ENCODE measurements at regions not wholly inside any gene's neighbourhood (a gene's known extent, or its start where the extent isn't known, plus 50 kb on each side); places are given as distances from the start of the nearest gene placed in this dataset.

DNA sequence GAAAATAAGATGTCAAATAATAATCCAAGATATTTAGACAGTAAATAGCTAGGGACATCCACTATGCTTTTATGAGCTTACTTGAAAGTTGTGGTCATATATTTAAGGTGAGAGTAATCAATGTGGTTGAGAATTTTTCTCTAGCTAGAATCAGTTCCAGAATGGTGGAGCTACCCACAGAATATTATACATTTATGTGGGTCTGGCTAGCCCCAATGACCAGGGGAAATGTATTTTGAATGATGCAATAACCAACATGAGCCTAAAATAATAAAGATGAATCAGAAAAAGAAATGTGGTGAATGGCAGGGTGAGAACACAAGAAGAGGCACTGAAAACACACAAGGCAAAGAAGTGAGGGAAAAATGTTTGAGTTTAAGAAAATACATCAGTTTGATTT, 325.7 kb downstream of the TBC1D32 start:
- no peak overlapping the region for H3K27ac Mint-ChIP-seq
- no peaks in the 10 kb centered on the region; a peak in 2 of 7 replicates for H3K36me3 Mint-ChIP-seq (ENCODE audit: insufficient read depth in 1 of 3, low read depth in 3 of 3)
- Histone ChIP-seq H3K18ac (ENCODE audit: insufficient read length, low read depth, low read length) (no peak overlapping the region), H3K9ac (ENCODE audit: extremely low read depth, insufficient read length, low read length) (no peak overlapping the region), H4K20me1 (ENCODE audit: control insufficient read depth, insufficient read depth, insufficient read length) (no peaks in the 10 kb centered on the region), H4K5ac (ENCODE audit: insufficient read length, low read depth, low read length) (no peak overlapping the region), H4K8ac (replicated peaks; ENCODE audit: insufficient read length, low read depth, low read length) (no peak overlapping the region), H3K27me3 (ENCODE audit: insufficient read depth, low read length) (no peaks in the 10 kb centered on the region), H3K23ac (ENCODE audit: insufficient read length, low read depth, low read length) (no peak overlapping the region), H3K4me1 (ENCODE audit: insufficient read depth, low read length) (no peaks in the 10 kb centered on the region), H3K27ac (ENCODE audit: insufficient read length, low read depth, low read length) (no peak overlapping the region), H3K23me2 (ENCODE audit: insufficient read length, low read depth, low read length, poor library complexity, severe bottlenecking) (no peaks in the 10 kb centered on the region), H3K9me3 (ENCODE audit: control insufficient read depth, low read depth, low read length) (no peaks in the 10 kb centered on the region), H2BK12ac (ENCODE audit: insufficient read length, low read depth, low read length) (no peak overlapping the region), H3K79me2 (ENCODE audit: insufficient read depth, low read length) (no peaks in the 10 kb centered on the region), H2AFZ (ENCODE audit: low read length) (no peak overlapping the region), H2BK5ac (ENCODE audit: insufficient read length, low read length) (no peak overlapping the region), H3K79me1 (ENCODE audit: insufficient read depth, low read depth, low read length, poor library complexity, severe bottlenecking) (no peaks in the 10 kb centered on the region), H3K14ac (ENCODE audit: insufficient read depth, low read length) (no peak overlapping the region), H3K4ac (ENCODE audit: low read depth, low read length) (no peak overlapping the region), H4K91ac (ENCODE audit: insufficient read length, low read depth, low read length) (no peak overlapping the region), H2AK5ac (ENCODE audit: insufficient read length, low read length) (no peak overlapping the region), H2BK120ac (ENCODE audit: low read depth, low read length, poor library complexity, severe bottlenecking) (no peak overlapping the region), H3K56ac (ENCODE audit: insufficient read length, low read depth, low read length) (no peak overlapping the region), H3K4me2 (ENCODE audit: insufficient read depth, insufficient read length, low read length) (no peak overlapping the region), H2BK20ac (ENCODE audit: low read depth, low read length, poor library complexity, severe bottlenecking) (no peak overlapping the region), H3T11ph (ENCODE audit: low read length) (no peak overlapping the region), H2BK15ac (ENCODE audit: low read depth, low read length) (no peak overlapping the region)
- H3K27me3 Mint-ChIP-seq (ENCODE audit: low read depth): no peaks in the 10 kb centered on the region
- DNase-seq: no peak
- H3K4me3 Mint-ChIP-seq: no peak overlapping the region
- TF ChIP-seq, protein P1, sequence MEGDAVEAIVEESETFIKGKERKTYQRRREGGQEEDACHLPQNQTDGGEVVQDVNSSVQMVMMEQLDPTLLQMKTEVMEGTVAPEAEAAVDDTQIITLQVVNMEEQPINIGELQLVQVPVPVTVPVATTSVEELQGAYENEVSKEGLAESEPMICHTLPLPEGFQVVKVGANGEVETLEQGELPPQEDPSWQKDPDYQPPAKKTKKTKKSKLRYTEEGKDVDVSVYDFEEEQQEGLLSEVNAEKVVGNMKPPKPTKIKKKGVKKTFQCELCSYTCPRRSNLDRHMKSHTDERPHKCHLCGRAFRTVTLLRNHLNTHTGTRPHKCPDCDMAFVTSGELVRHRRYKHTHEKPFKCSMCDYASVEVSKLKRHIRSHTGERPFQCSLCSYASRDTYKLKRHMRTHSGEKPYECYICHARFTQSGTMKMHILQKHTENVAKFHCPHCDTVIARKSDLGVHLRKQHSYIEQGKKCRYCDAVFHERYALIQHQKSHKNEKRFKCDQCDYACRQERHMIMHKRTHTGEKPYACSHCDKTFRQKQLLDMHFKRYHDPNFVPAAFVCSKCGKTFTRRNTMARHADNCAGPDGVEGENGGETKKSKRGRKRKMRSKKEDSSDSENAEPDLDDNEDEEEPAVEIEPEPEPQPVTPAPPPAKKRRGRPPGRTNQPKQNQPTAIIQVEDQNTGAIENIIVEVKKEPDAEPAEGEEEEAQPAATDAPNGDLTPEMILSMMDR (conservative IDR thresholded peaks at IDR 0.05): no peak
- H3K9me3 Mint-ChIP-seq: peaks cover 2 to 3% of the 10 kb centered on the region in 2 experiments; a peak in 2 of 5 replicates
- no peaks in the 10 kb centered on the region for H3K4me1 Mint-ChIP-seq

All from H9 (cell line).